D721Med (cell line): ENCODE measurements at regions not wholly inside any gene's neighbourhood (a gene's known extent, or its start where the extent isn't known, plus 50 kb on each side); places are given as distances from the start of the nearest gene placed in this dataset.

Experiments
- DNase-seq: peaks from one replicate; pipeline ENCODE4 v3.0.0; 2011; ENCODE audit warnings: low spot score; ENCODE audit not compliant: insufficient read length
- FAIRE-seq: peaks from 2 replicates; lab custom pipeline; 2011; peaks lifted over from hg19 to GRCh38; lab: Jason Lieb, UNC
- CTCF ChIP-seq: IDR thresholded peaks from 2 replicates; pipeline ENCODE4 v1.5.1; 2012; ENCODE audit warnings: mild to moderate bottlenecking, control low read depth; ENCODE audit not compliant: insufficient read depth; ENCODE audit errors: missing control alignments

- no peak for TF ChIP-seq CTCF
- DNase-seq (no peak), FAIRE-seq (no peak)
These were observed 339.7 kb downstream of the USP25 start for GRCh38 chr21:16069178-16070112.

- peak; percentile 19 for TF ChIP-seq CTCF
- no peak for FAIRE-seq
- DNase-seq: no peak
These were observed 340.4 kb downstream of the USP25 start for GRCh38 chr21:16070207-16070651.

GRCh38 chr21:16071092-16071491, 341.3 kb downstream of the USP25 start:
- TF ChIP-seq CTCF: no peak
- no peak for FAIRE-seq
- DNase-seq: no peak

- FAIRE-seq (no peak), DNase-seq (no peak)
- TF ChIP-seq CTCF: no peak
These were observed 342.0 kb downstream of the USP25 start for GRCh38 chr21:16071761-16072160.

GRCh38 chr21:16072221-16072620, 342.4 kb downstream of the USP25 start:
- FAIRE-seq (no peak), DNase-seq (no peak)
- no peak for TF ChIP-seq CTCF

- no peak for FAIRE-seq
- DNase-seq: no peak
- TF ChIP-seq CTCF: no peak
These were observed 343.0 kb downstream of the USP25 start for GRCh38 chr21:16072737-16073136.

GRCh38 chr21:16073586-16073985, 343.8 kb downstream of the USP25 start:
- DNase-seq (no peak), FAIRE-seq (no peak)
- TF ChIP-seq CTCF: peak; percentile 10
